Trophoblast cell (in vitro differentiated cells and primary cell): ENCODE measurements at regions not wholly inside any gene's neighbourhood (a gene's known extent, or its start where the extent isn't known, plus 50 kb on each side); places are given as distances from the start of the nearest gene placed in this dataset.
A peak's percentile ranks its signal among the peaks of the same experiment; 100 is the strongest.

Experiments used
- DNase-seq, 2 donors: peaks; one replicate each; pipeline ENCODE4 v3.0.0-alpha.2; 2016
- H2AFZ ChIP-seq: 2 replicates; pipeline ENCODE4 v1.6.1; 2013; ENCODE audit warnings: low read length, moderate library complexity, mild to moderate bottlenecking; ENCODE audit not compliant: insufficient read depth, poor library complexity
- H2AK5ac ChIP-seq: 2 replicates; pipeline ENCODE4 v1.6.1; 2013; ENCODE audit warnings: mild to moderate bottlenecking, low read length
- H2BK120ac ChIP-seq: 2 replicates; pipeline ENCODE4 v1.6.1; 2013; ENCODE audit warnings: low read length, mild to moderate bottlenecking, moderate library complexity; ENCODE audit not compliant: insufficient read depth, poor library complexity
- H2BK12ac ChIP-seq: 2 replicates; pipeline ENCODE4 v1.6.1; 2013; ENCODE audit warnings: mild to moderate bottlenecking, low read length, moderate library complexity
- H2BK5ac ChIP-seq: 2 replicates; pipeline ENCODE4 v1.6.1; 2013; ENCODE audit warnings: low read length, low read depth, moderate library complexity, mild to moderate bottlenecking; ENCODE audit not compliant: poor library complexity
- H3K14ac ChIP-seq: 2 replicates; pipeline ENCODE4 v1.6.1; 2013; ENCODE audit warnings: mild to moderate bottlenecking, low read length
- H3K18ac ChIP-seq: 2 replicates; pipeline ENCODE4 v1.6.1; 2013; ENCODE audit warnings: mild to moderate bottlenecking, low read length
- H3K23ac ChIP-seq: 2 replicates; pipeline ENCODE4 v1.6.1; 2013; ENCODE audit warnings: low read length
- H3K27ac ChIP-seq: 2 replicates; pipeline ENCODE4 v1.5.1; 2013; ENCODE audit warnings: low read depth, mild to moderate bottlenecking, inconsistent platforms, low read length, moderate library complexity
- H3K27me3 ChIP-seq: 2 replicates; pipeline ENCODE4 v1.6.1; 2013; ENCODE audit warnings: inconsistent platforms, mild to moderate bottlenecking, low read length, moderate library complexity; ENCODE audit not compliant: insufficient read depth
- H3K36me3 ChIP-seq, 2 experiments: 1 replicate in 1 of 2; 2 replicates in 1 of 2; pipeline ENCODE4 v1.6.1; 2013; ENCODE audit warnings: low read length in 2 of 2, mild to moderate bottlenecking in 2 of 2, moderate library complexity in 1 of 2; ENCODE audit not compliant: insufficient read depth in 2 of 2, control insufficient read depth in 1 of 2
- H3K4ac ChIP-seq: 2 replicates; pipeline ENCODE4 v1.6.1; 2013; ENCODE audit warnings: low read depth, mild to moderate bottlenecking, low read length, moderate library complexity
- H3K4me1 ChIP-seq, 2 experiments: 1 replicate in 1 of 2; 2 replicates in 1 of 2; pipeline ENCODE4 v1.6.1; 2013; ENCODE audit warnings: low read length in 2 of 2, mild to moderate bottlenecking in 2 of 2, moderate library complexity in 1 of 2; ENCODE audit not compliant: insufficient read depth in 2 of 2, control insufficient read depth in 1 of 2
- H3K4me2 ChIP-seq: 2 replicates; pipeline ENCODE4 v1.6.1; 2013; ENCODE audit warnings: inconsistent platforms, mild to moderate bottlenecking, low read length, moderate library complexity
- H3K4me3 ChIP-seq: 2 replicates; pipeline ENCODE4 v1.5.1; 2013; ENCODE audit warnings: mild to moderate bottlenecking, low read depth, low read length, inconsistent platforms
- H3K79me1 ChIP-seq: one replicate; pipeline ENCODE4 v1.6.1; 2013; ENCODE audit warnings: low read length
- H3K79me2 ChIP-seq: 2 replicates; pipeline ENCODE4 v1.6.1; 2013; ENCODE audit warnings: low read length, mild to moderate bottlenecking; ENCODE audit not compliant: control insufficient read depth, insufficient read depth, poor library complexity
- H3K9ac ChIP-seq: 2 replicates; pipeline ENCODE4 v1.6.1; 2013; ENCODE audit warnings: mild to moderate bottlenecking, low read length
- H3K9me3 ChIP-seq: 2 replicates; pipeline ENCODE4 v1.6.1; 2013; ENCODE audit warnings: low read depth, mild to moderate bottlenecking, control low read depth, inconsistent platforms, low read length; ENCODE audit not compliant: insufficient read depth
- H4K12ac ChIP-seq: 2 replicates; pipeline ENCODE4 v1.6.1; 2013; ENCODE audit warnings: low read depth, mild to moderate bottlenecking, low read length, moderate library complexity
- H4K8ac ChIP-seq: 2 replicates; pipeline ENCODE4 v1.6.1; 2013; ENCODE audit warnings: low read depth, mild to moderate bottlenecking, low read length, moderate library complexity
- H4K91ac ChIP-seq: one replicate; pipeline ENCODE4 v1.6.1; 2013; ENCODE audit warnings: low read depth, mild to moderate bottlenecking, low read length, moderate library complexity
- WGBS: extraction: QIAGEN DNeasy Blood & Tissue Kit; methylation state at CpG from one replicate; pipeline ENCODE4 v1.1.7; 2013; ENCODE audit warnings: missing lambda C conversion rate; ENCODE audit not compliant: insufficient read length, insufficient coverage; ENCODE audit errors: extremely low coverage; 5-methylcytosine and 5-hydroxymethylcytosine counted together

- Histone ChIP-seq H3K9me3 (no peaks in the 10 kb centered on the region), H2BK12ac (no peak overlapping the region), H3K9ac (no peak overlapping the region), H3K4ac (no peak overlapping the region), H3K27ac (no peak overlapping the region), H3K79me1 (no peaks in the 10 kb centered on the region), H4K8ac (no peak overlapping the region), H3K4me3 (no peak overlapping the region), H4K12ac (no peak overlapping the region), H3K4me2 (no peak overlapping the region), H3K23ac (no peak overlapping the region), H3K14ac (no peak overlapping the region), H2BK120ac (no peak overlapping the region), H3K4me1 (no peaks in the 10 kb centered on the region), H4K91ac (no peak overlapping the region), H3K18ac (no peak overlapping the region), H2BK5ac (no peak overlapping the region), H2AFZ (no peak overlapping the region), H3K27me3 (no peaks in the 10 kb centered on the region), H3K79me2 (no peaks in the 10 kb centered on the region), H3K36me3 (no peaks in the 10 kb centered on the region), H2AK5ac (no peak overlapping the region)
- no peak for DNase-seq
- WGBS, result no CpG with 5 or more reads among the region's 1 CpG
Measured at GRCh38 chr14:38723277-38723676, 379.8 kb downstream of the SEC23A start.

- WGBS, result no CpG with 5 or more reads among the region's 4 CpGs
- Histone ChIP-seq H3K79me1 (no peaks in the 10 kb centered on the region), H2BK12ac (no peak overlapping the region), H3K27ac (no peak overlapping the region), H3K4me2 (no peak overlapping the region), H3K27me3 (no peaks in the 10 kb centered on the region), H3K36me3 (no peaks in the 10 kb centered on the region), H3K4ac (no peak overlapping the region), H4K12ac (no peak overlapping the region), H3K4me1 (no peaks in the 10 kb centered on the region), H3K4me3 (no peak overlapping the region), H4K8ac (no peak overlapping the region), H3K9ac (no peak overlapping the region), H2BK5ac (no peak overlapping the region), H2BK120ac (no peak overlapping the region), H2AFZ (no peak overlapping the region), H3K14ac (no peak overlapping the region), H2AK5ac (no peak overlapping the region), H3K79me2 (no peaks in the 10 kb centered on the region), H3K9me3 (no peaks in the 10 kb centered on the region), H3K23ac (no peak overlapping the region), H4K91ac (no peak overlapping the region), H3K18ac (no peak overlapping the region)
- peak; percentile 24 to 72 for DNase-seq
Measured at GRCh38 chr14:38721822-38722431, 381.1 kb downstream of the SEC23A start.

GRCh38 chr14:38718519-38718918, 384.5 kb downstream of the SEC23A start:
- Histone ChIP-seq H3K23ac (no peak overlapping the region), H4K8ac (no peak overlapping the region), H2BK120ac (no peak overlapping the region), H4K12ac (no peak overlapping the region), H3K4me1 (no peaks in the 10 kb centered on the region), H3K9ac (no peak overlapping the region), H3K79me1 (no peaks in the 10 kb centered on the region), H3K18ac (no peak overlapping the region), H3K36me3 (no peaks in the 10 kb centered on the region), H3K9me3 (no peaks in the 10 kb centered on the region), H2BK12ac (no peak overlapping the region), H3K14ac (no peak overlapping the region), H3K79me2 (no peaks in the 10 kb centered on the region), H4K91ac (no peak overlapping the region), H2BK5ac (no peak overlapping the region), H3K4me2 (no peak overlapping the region), H2AFZ (no peak overlapping the region), H2AK5ac (no peak overlapping the region), H3K4ac (no peak overlapping the region), H3K27me3 (no peaks in the 10 kb centered on the region), H3K27ac (no peak overlapping the region), H3K4me3 (no peak overlapping the region)
- no peak for DNase-seq
- no CpG with 5 or more reads among the region's 2 CpGs for WGBS

- Histone ChIP-seq H3K4me1 (no peaks in the 10 kb centered on the region), H3K27me3 (no peaks in the 10 kb centered on the region), H3K79me2 (no peaks in the 10 kb centered on the region), H3K79me1 (no peaks in the 10 kb centered on the region), H3K4ac (no peak overlapping the region), H2BK120ac (no peak overlapping the region), H3K27ac (no peak overlapping the region), H2BK5ac (no peak overlapping the region), H3K36me3 (no peaks in the 10 kb centered on the region), H2BK12ac (no peak overlapping the region), H3K4me2 (no peak overlapping the region), H4K91ac (no peak overlapping the region), H2AK5ac (no peak overlapping the region), H3K9ac (no peak overlapping the region), H3K14ac (no peak overlapping the region), H2AFZ (no peak overlapping the region), H3K18ac (no peak overlapping the region), H3K4me3 (no peak overlapping the region), H4K12ac (no peak overlapping the region), H4K8ac (no peak overlapping the region), H3K23ac (no peak overlapping the region), H3K9me3 (no peaks in the 10 kb centered on the region)
- no CpG with 5 or more reads among the region's 3 CpGs for WGBS
- DNase-seq, result no peak
Measured at GRCh38 chr14:38716926-38717325, 386.1 kb downstream of the SEC23A start.
